ENCODE measurements at regions not wholly inside any gene's neighbourhood (a gene's known extent, or its start where the extent isn't known, plus 50 kb on each side); places are given as distances from the start of the nearest gene placed in this dataset.

DNA sequence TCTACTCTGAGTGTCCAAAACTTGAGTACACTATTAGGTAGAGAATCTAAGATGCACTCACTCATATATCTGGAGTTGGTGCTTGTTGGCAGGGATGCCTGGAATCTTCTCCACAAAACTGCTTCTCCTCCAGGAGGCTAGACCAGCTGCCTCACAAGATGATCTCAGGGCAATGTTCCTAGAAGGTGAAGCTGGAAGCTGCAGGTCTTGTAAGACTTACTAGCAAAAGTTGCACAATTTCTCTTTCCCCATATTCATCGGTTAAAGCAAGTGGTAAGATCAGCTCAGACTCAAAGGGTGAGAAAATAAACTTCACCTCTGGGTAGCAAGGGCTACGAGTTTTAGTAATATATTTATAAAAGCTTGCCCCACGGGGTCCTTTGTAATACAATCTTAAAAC lies 454.4 kb upstream of the ACVR2A start:
- ChIA-PET CTCF (no interaction called here), POLR2A (interaction anchor here (1.1 to 1.7 kb wide), 3 partner anchors 8 to 13 kb away, joined by 3 to 6 read pairs (median 3); no protein-coding TSS in a partner anchor)
- intact Hi-C loops (cut with micrococcal nuclease): no loop called here
- no peak for DNase-seq (ENCODE audit: unreplicated experiment)
- Mint-ChIP-seq H3K4me1 (ENCODE audit: insufficient read depth, unreplicated experiment) (no peaks in the 10 kb centered on the region), H3K27me3 (ENCODE audit: insufficient read depth, unreplicated experiment) (no peaks in the 10 kb centered on the region), H3K27ac (ENCODE audit: low read depth, unreplicated experiment) (no peak overlapping the region), H3K4me3 (ENCODE audit: unreplicated experiment) (no peak overlapping the region), H3K36me3 (ENCODE audit: insufficient read depth, unreplicated experiment) (no peaks in the 10 kb centered on the region), H3K9me3 (ENCODE audit: unreplicated experiment) (no peaks in the 10 kb centered on the region)
- TF ChIP-seq, protein P1, sequence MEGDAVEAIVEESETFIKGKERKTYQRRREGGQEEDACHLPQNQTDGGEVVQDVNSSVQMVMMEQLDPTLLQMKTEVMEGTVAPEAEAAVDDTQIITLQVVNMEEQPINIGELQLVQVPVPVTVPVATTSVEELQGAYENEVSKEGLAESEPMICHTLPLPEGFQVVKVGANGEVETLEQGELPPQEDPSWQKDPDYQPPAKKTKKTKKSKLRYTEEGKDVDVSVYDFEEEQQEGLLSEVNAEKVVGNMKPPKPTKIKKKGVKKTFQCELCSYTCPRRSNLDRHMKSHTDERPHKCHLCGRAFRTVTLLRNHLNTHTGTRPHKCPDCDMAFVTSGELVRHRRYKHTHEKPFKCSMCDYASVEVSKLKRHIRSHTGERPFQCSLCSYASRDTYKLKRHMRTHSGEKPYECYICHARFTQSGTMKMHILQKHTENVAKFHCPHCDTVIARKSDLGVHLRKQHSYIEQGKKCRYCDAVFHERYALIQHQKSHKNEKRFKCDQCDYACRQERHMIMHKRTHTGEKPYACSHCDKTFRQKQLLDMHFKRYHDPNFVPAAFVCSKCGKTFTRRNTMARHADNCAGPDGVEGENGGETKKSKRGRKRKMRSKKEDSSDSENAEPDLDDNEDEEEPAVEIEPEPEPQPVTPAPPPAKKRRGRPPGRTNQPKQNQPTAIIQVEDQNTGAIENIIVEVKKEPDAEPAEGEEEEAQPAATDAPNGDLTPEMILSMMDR (IDR thresholded peaks at IDR 0.05; ENCODE audit: unreplicated experiment): no peak
- BruUV-seq (replicated peaks): no TSS peak

DNA sequence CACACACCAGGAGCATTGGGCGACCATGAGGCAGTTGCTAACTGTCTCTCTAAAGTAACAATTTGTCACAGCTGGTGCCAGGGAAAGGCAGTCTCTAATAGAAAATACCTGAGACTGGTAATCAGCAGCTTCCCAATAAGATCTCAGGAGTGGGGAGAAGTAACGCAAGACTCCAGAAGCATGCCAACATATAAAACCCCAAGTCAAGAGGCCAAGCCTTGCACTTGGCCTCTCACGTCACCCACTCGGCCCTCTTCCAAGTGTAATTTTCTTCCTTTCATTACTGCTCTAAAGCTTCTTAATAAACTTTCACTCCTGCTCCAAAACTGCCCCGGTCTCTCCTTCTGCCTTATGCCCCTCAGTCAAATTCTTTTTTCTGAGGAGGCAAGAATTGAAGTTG lies 455.6 kb upstream of the ACVR2A start:
- BruUV-seq (replicated peaks): no TSS peak
- no peaks in the 10 kb centered on the region for H3K27me3 Mint-ChIP-seq (ENCODE audit: insufficient read depth, unreplicated experiment)
- no peaks in the 10 kb centered on the region for H3K4me1 Mint-ChIP-seq (ENCODE audit: insufficient read depth, unreplicated experiment)
- no peak for DNase-seq (ENCODE audit: unreplicated experiment)
- intact Hi-C loops (cut with micrococcal nuclease): no loop called here
- H3K27ac Mint-ChIP-seq (ENCODE audit: low read depth, unreplicated experiment): no peak overlapping the region
- ChIA-PET POLR2A (no interaction called here), CTCF (no interaction called here)
- TF ChIP-seq, protein P1 (IDR thresholded peaks at IDR 0.05; ENCODE audit: unreplicated experiment): no peak
- H3K4me3 Mint-ChIP-seq (ENCODE audit: unreplicated experiment): no peak overlapping the region
- no peaks in the 10 kb centered on the region for H3K9me3 Mint-ChIP-seq (ENCODE audit: unreplicated experiment)
- no peaks in the 10 kb centered on the region for H3K36me3 Mint-ChIP-seq (ENCODE audit: insufficient read depth, unreplicated experiment)

DNA sequence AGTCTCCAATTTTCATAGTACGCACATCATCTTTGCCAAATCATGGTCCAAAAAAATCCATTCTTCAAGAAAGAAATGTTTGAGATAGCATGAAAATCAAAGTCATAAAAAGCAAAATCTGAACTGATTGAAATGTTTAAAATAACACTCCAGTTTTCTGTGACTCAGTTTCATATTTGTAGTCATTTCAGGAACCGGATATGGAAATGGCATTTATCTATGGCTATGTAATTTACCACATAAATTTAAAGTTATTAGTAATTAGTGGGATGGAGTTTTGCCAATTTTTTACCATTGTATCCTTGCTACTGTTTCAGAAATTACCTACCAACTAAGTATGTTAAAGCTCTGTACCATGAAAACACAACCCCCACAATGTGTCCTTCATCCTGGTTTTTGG lies 456.6 kb upstream of the ACVR2A start:
- Mint-ChIP-seq H3K36me3 (ENCODE audit: insufficient read depth, unreplicated experiment) (no peaks in the 10 kb centered on the region), H3K4me1 (ENCODE audit: insufficient read depth, unreplicated experiment) (peaks cover under 1% of the 10 kb centered on the region), H3K27me3 (ENCODE audit: insufficient read depth, unreplicated experiment) (no peaks in the 10 kb centered on the region), H3K27ac (ENCODE audit: low read depth, unreplicated experiment) (no peak overlapping the region), H3K9me3 (ENCODE audit: unreplicated experiment) (no peaks in the 10 kb centered on the region), H3K4me3 (ENCODE audit: unreplicated experiment) (no peak overlapping the region)
- intact Hi-C loops (cut with micrococcal nuclease): no loop called here
- TF ChIP-seq, protein P1 (IDR thresholded peaks at IDR 0.05; ENCODE audit: unreplicated experiment): no peak
- ChIA-PET POLR2A (no interaction called here), CTCF (no interaction called here)
- DNase-seq (ENCODE audit: unreplicated experiment): no peak
- BruUV-seq (replicated peaks): no TSS peak

DNA sequence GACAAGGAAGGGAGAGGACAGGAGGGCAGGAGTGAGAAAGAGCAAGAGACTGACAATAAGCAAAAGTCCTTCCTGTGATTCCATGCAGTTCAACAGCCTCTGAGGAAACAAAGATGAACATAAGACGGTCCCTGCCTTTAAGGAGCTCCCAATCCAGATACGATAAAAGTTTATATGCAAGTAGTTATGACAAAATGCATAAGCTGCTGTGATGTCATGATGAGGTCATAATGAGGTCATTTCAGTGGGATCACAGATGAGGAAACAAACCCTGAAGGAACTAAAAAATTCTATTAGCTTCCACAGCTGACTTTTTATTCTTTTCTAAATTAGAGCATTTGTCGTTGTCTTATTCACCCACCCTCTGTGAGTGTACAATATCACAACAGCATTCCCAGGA lies 458.5 kb upstream of the ACVR2A start:
- intact Hi-C loops (cut with micrococcal nuclease): no loop called here
- no peak for DNase-seq (ENCODE audit: unreplicated experiment)
- H3K27me3 Mint-ChIP-seq (ENCODE audit: insufficient read depth, unreplicated experiment): no peaks in the 10 kb centered on the region
- H3K4me3 Mint-ChIP-seq (ENCODE audit: unreplicated experiment): no peak overlapping the region
- TF ChIP-seq, protein P1 (IDR thresholded peaks at IDR 0.05; ENCODE audit: unreplicated experiment): no peak
- CTCF ChIA-PET: interaction anchor here (0.8 to 1.0 kb wide), 3 partner anchors 13 to 268 kb away, joined by 3 read pairs; no protein-coding TSS in a partner anchor
- peaks cover 18% of the 10 kb centered on the region for H3K4me1 Mint-ChIP-seq (ENCODE audit: insufficient read depth, unreplicated experiment)
- no peaks in the 10 kb centered on the region for H3K9me3 Mint-ChIP-seq (ENCODE audit: unreplicated experiment)
- no TSS peak for BruUV-seq (replicated peaks)
- no peaks in the 10 kb centered on the region for H3K36me3 Mint-ChIP-seq (ENCODE audit: insufficient read depth, unreplicated experiment)
- POLR2A ChIA-PET: no interaction called here
- no peak overlapping the region for H3K27ac Mint-ChIP-seq (ENCODE audit: low read depth, unreplicated experiment)

All from MCF 10A (cell line).